ENCODE measurements at regions not wholly inside any gene's neighbourhood (a gene's known extent, or its start where the extent isn't known, plus 50 kb on each side); places are given as distances from the start of the nearest gene placed in this dataset.

GRCh38 chr2:189231719-189232323 is 52.3 kb upstream of the COL5A2 start:
- H3K4me3 Mint-ChIP-seq (ENCODE audit: low read depth, unreplicated experiment), result no peak overlapping the region
- no peaks in the 10 kb centered on the region for H3K36me3 Mint-ChIP-seq (ENCODE audit: insufficient read depth, unreplicated experiment)
- CTCF ChIA-PET, result no interaction called here
- DNase-seq, result no peak
- no peaks in the 10 kb centered on the region for H3K9me3 Mint-ChIP-seq (ENCODE audit: low read depth, unreplicated experiment)
- no peaks in the 10 kb centered on the region for H3K27me3 Mint-ChIP-seq (ENCODE audit: unreplicated experiment)
- no TSS peak for BruUV-seq (replicated peaks)
- H3K4me1 Mint-ChIP-seq (ENCODE audit: low read depth, unreplicated experiment), result no peaks in the 10 kb centered on the region
- intact Hi-C loops (cut with micrococcal nuclease; ENCODE audit: unreplicated experiment), result no loop called here
- no peak for TF ChIP-seq CTCF (IDR thresholded peaks at IDR 0.05; ENCODE audit: unreplicated experiment)
- H3K27ac Mint-ChIP-seq (ENCODE audit: unreplicated experiment), result no peak overlapping the region

GRCh38 chr2:189232759-189233406 is 53.3 kb upstream of the COL5A2 start:
- DNase-seq, result no peak
- intact Hi-C loops (cut with micrococcal nuclease; ENCODE audit: unreplicated experiment), result no loop called here

GRCh38 chr2:189233527-189233926 is 54.0 kb upstream of the COL5A2 start:
- no peak overlapping the region for H3K4me3 Mint-ChIP-seq (ENCODE audit: low read depth, unreplicated experiment)
- TF ChIP-seq CTCF (IDR thresholded peaks at IDR 0.05; ENCODE audit: unreplicated experiment), result no peak
- H3K4me1 Mint-ChIP-seq (ENCODE audit: low read depth, unreplicated experiment), result no peaks in the 10 kb centered on the region
- no peaks in the 10 kb centered on the region for H3K27me3 Mint-ChIP-seq (ENCODE audit: unreplicated experiment)
- BruUV-seq (replicated peaks), result no TSS peak
- no peaks in the 10 kb centered on the region for H3K9me3 Mint-ChIP-seq (ENCODE audit: low read depth, unreplicated experiment)
- intact Hi-C loops (cut with micrococcal nuclease; ENCODE audit: unreplicated experiment), result no loop called here
- no peaks in the 10 kb centered on the region for H3K36me3 Mint-ChIP-seq (ENCODE audit: insufficient read depth, unreplicated experiment)
- no peak overlapping the region for H3K27ac Mint-ChIP-seq (ENCODE audit: unreplicated experiment)
- DNase-seq, result no peak
- CTCF ChIA-PET, result interaction anchor here (0.6 kb wide), 1 partner anchor 67 kb away, joined by 3 read pairs; no protein-coding TSS in a partner anchor

More at GRCh38 chr2:189232759-189233406, 53.3 kb upstream of the COL5A2 start:
- H3K27me3 Mint-ChIP-seq (ENCODE audit: unreplicated experiment), result no peaks in the 10 kb centered on the region
- H3K36me3 Mint-ChIP-seq (ENCODE audit: insufficient read depth, unreplicated experiment), result no peaks in the 10 kb centered on the region
- H3K9me3 Mint-ChIP-seq (ENCODE audit: low read depth, unreplicated experiment), result no peaks in the 10 kb centered on the region
- no peaks in the 10 kb centered on the region for H3K4me1 Mint-ChIP-seq (ENCODE audit: low read depth, unreplicated experiment)
- TF ChIP-seq CTCF (IDR thresholded peaks at IDR 0.05; ENCODE audit: unreplicated experiment), result no peak
- no peak overlapping the region for H3K4me3 Mint-ChIP-seq (ENCODE audit: low read depth, unreplicated experiment)
- BruUV-seq (replicated peaks), result no TSS peak
- CTCF ChIA-PET, result interaction anchor here (0.6 kb wide), 1 partner anchor 66 kb away, joined by 3 read pairs; no protein-coding TSS in a partner anchor
- no peak overlapping the region for H3K27ac Mint-ChIP-seq (ENCODE audit: unreplicated experiment)

- BruUV-seq (replicated peaks), result no TSS peak
- Mint-ChIP-seq H3K27me3 (ENCODE audit: unreplicated experiment) (no peaks in the 10 kb centered on the region), H3K9me3 (ENCODE audit: low read depth, unreplicated experiment) (no peaks in the 10 kb centered on the region)
These were observed 55.4 kb upstream of the COL5A2 start for GRCh38 chr2:189234991-189235390.

More at GRCh38 chr2:189234991-189235390, 55.4 kb upstream of the COL5A2 start:
- intact Hi-C loops (cut with micrococcal nuclease; ENCODE audit: unreplicated experiment), result no loop called here
- Mint-ChIP-seq H3K4me1 (ENCODE audit: low read depth, unreplicated experiment) (no peaks in the 10 kb centered on the region), H3K4me3 (ENCODE audit: low read depth, unreplicated experiment) (no peak overlapping the region), H3K36me3 (ENCODE audit: insufficient read depth, unreplicated experiment) (no peaks in the 10 kb centered on the region), H3K27ac (ENCODE audit: unreplicated experiment) (no peak overlapping the region)
- no peak for TF ChIP-seq CTCF (IDR thresholded peaks at IDR 0.05; ENCODE audit: unreplicated experiment)
- DNase-seq, result no peak
- CTCF ChIA-PET, result no interaction called here
